GM19324 (cell line): ENCODE measurements at regions not wholly inside any gene's neighbourhood (a gene's known extent, or its start where the extent isn't known, plus 50 kb on each side); places are given as distances from the start of the nearest gene placed in this dataset.

ENCODE experiments used
- ATAC-seq: cut with Tn5 transposase; IDR thresholded peaks from one replicate; pipeline ENCODE4 v1.9.1; 2021; ENCODE audit warnings: mild to moderate bottlenecking, moderate library complexity; ENCODE audit not compliant: unreplicated experiment, low FRiP score

GRCh38 chr14:22513066-22513812 is 75.8 kb downstream of the DAD1 start:
- ATAC-seq, result no peak

GRCh38 chr14:22512106-22512814 is 76.8 kb downstream of the DAD1 start:
- ATAC-seq, result no peak

GRCh38 chr14:22510527-22511110 is 78.4 kb downstream of the DAD1 start:
- no peak for ATAC-seq

- ATAC-seq, result no peak
These were observed 79.2 kb downstream of the DAD1 start for GRCh38 chr14:22509751-22510300.

- ATAC-seq, result no peak
These were observed 79.9 kb downstream of the DAD1 start for GRCh38 chr14:22509036-22509709.

GRCh38 chr14:22508662-22509035 is 80.4 kb downstream of the DAD1 start:
- no peak for ATAC-seq

- ATAC-seq, result no peak
These were observed 80.9 kb downstream of the DAD1 start for GRCh38 chr14:22508150-22508457.

- no peak for ATAC-seq
These were observed 82.2 kb downstream of the DAD1 start for GRCh38 chr14:22506778-22507351.

- no peak for ATAC-seq
These were observed 82.7 kb downstream of the DAD1 start for GRCh38 chr14:22506378-22506710.

GRCh38 chr14:22505697-22506377 is 83.2 kb downstream of the DAD1 start:
- ATAC-seq, result no peak

- no peak for ATAC-seq
These were observed 83.7 kb downstream of the DAD1 start for GRCh38 chr14:22505309-22505696.

GRCh38 chr14:22502551-22502950 is 86.5 kb downstream of the DAD1 start:
- ATAC-seq, result no peak

GRCh38 chr14:22502007-22502406 is 87.0 kb downstream of the DAD1 start:
- no peak for ATAC-seq

- ATAC-seq, result no peak
These were observed 87.9 kb downstream of the DAD1 start for GRCh38 chr14:22500954-22501726.

GRCh38 chr14:22500525-22500924 is 88.5 kb downstream of the DAD1 start:
- ATAC-seq, result no peak

- ATAC-seq, result no peak
These were observed 91.3 kb downstream of the DAD1 start for GRCh38 chr14:22497671-22498093.

- ATAC-seq, result no peak
These were observed 91.9 kb downstream of the DAD1 start for GRCh38 chr14:22497144-22497423.

- no peak for ATAC-seq
These were observed 94.4 kb downstream of the DAD1 start for GRCh38 chr14:22494486-22495135.

- no peak for ATAC-seq
These were observed 95.3 kb downstream of the DAD1 start for GRCh38 chr14:22493753-22494152.
